ENCODE measurements at regions not wholly inside any gene's neighbourhood (a gene's known extent, or its start where the extent isn't known, plus 50 kb on each side); places are given as distances from the start of the nearest gene placed in this dataset.

- Histone ChIP-seq H2BK12ac (ENCODE audit: low read length) (no peak overlapping the region), H3K4ac (ENCODE audit: low read length) (no peak overlapping the region), H3K27me3 (ENCODE audit: control insufficient read depth in 3 of 3, insufficient read depth in 3 of 3, low read depth in 1 of 3, low read length in 3 of 3) (no peaks in the 10 kb centered on the region), H3K14ac (ENCODE audit: low read length) (no peak overlapping the region), H3K23ac (ENCODE audit: low read depth, low read length, poor library complexity) (no peak overlapping the region), H3K4me2 (ENCODE audit: insufficient read depth, low read length, poor library complexity, severe bottlenecking) (no peak overlapping the region), H4K91ac (ENCODE audit: low read depth, low read length, poor library complexity) (no peak overlapping the region), H3K36me3 (replicated peaks in 1 of 2; ENCODE audit: control insufficient read depth in 2 of 2, insufficient read depth in 2 of 2, low read length in 2 of 2) (no peaks in the 10 kb centered on the region), H2BK15ac (ENCODE audit: low read length) (no peak overlapping the region), H2BK120ac (ENCODE audit: low read depth, low read length) (no peak overlapping the region), H3K4me3 (ENCODE audit: low read length in 2 of 2) (no peak overlapping the region), H4K8ac (ENCODE audit: low read depth, low read length) (no peak overlapping the region), H3K4me1 (ENCODE audit: control insufficient read depth in 2 of 2, insufficient read depth in 1 of 2, low read depth in 1 of 2, low read length in 2 of 2) (no peaks in the 10 kb centered on the region), H2AFZ (ENCODE audit: low read length) (no peak overlapping the region), H2BK5ac (ENCODE audit: low read length) (no peak overlapping the region), H2AK5ac (ENCODE audit: low read depth, low read length) (no peak overlapping the region), H3K27ac (replicated peaks; ENCODE audit: low read length) (no peak overlapping the region), H3K18ac (ENCODE audit: low read length) (no peak overlapping the region), H3K9ac (ENCODE audit: low read depth, low read length, poor library complexity) (no peak overlapping the region), H3K79me1 (ENCODE audit: low read depth, low read length) (no peaks in the 10 kb centered on the region), H3K9me3 (replicated peaks in 1 of 2; ENCODE audit: control insufficient read depth in 2 of 2, insufficient read depth in 1 of 2, low read depth in 1 of 2, low read length in 2 of 2) (no peaks in the 10 kb centered on the region)
- WGBS, 2 donors (ENCODE audit: extremely low coverage in 2 of 2, insufficient read length in 2 of 2, insufficient replicate concordance in 1 of 2): no CpG with 5 or more reads among the region's 2 CpGs
- no peak for DNase-seq (ENCODE audit: low spot score)
These were observed 175.3 kb downstream of the LEPR start for GRCh38 chr1:65595724-65596123.

DNA sequence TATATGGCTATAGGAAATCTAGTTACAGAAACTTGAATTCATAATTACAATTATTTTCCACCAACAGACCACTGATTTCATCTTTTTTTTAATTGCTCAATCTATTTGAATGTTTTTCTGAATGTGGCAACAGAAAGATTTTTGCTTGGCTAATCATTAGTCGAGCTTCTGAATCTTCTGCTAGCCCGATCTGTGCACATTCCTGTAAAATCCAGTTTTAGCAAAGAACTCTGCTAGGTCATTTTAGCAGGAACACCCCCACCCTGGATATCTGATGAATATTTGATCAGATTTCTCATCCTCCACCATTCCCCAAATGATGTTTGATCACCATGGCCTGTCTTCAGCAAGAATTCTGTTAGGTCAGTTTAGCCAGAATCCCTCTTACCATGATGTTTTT, 176.3 kb downstream of the LEPR start:
- H2BK120ac ChIP-seq (ENCODE audit: low read depth, low read length): no peak overlapping the region
- H4K8ac ChIP-seq (ENCODE audit: low read depth, low read length): no peak overlapping the region
- no peak overlapping the region for H3K14ac ChIP-seq (ENCODE audit: low read length)
- no peak overlapping the region for H2AFZ ChIP-seq (ENCODE audit: low read length)
- H2BK5ac ChIP-seq (ENCODE audit: low read length): no peak overlapping the region
- no peak overlapping the region for H3K4me2 ChIP-seq (ENCODE audit: insufficient read depth, low read length, poor library complexity, severe bottlenecking)
- no peak overlapping the region for H4K91ac ChIP-seq (ENCODE audit: low read depth, low read length, poor library complexity)
- no peaks in the 10 kb centered on the region for H3K36me3 ChIP-seq (replicated peaks in 1 of 2; ENCODE audit: control insufficient read depth in 2 of 2, insufficient read depth in 2 of 2, low read length in 2 of 2)
- no peak overlapping the region for H3K4ac ChIP-seq (ENCODE audit: low read length)
- H3K4me1 ChIP-seq (ENCODE audit: control insufficient read depth in 2 of 2, insufficient read depth in 1 of 2, low read depth in 1 of 2, low read length in 2 of 2): no peaks in the 10 kb centered on the region
- H3K4me3 ChIP-seq (ENCODE audit: low read length in 2 of 2): no peak overlapping the region
- no peak overlapping the region for H2BK15ac ChIP-seq (ENCODE audit: low read length)
- H3K79me1 ChIP-seq (ENCODE audit: low read depth, low read length): no peaks in the 10 kb centered on the region
- H3K27me3 ChIP-seq (ENCODE audit: control insufficient read depth in 3 of 3, insufficient read depth in 3 of 3, low read depth in 1 of 3, low read length in 3 of 3): no peaks in the 10 kb centered on the region
- no peak overlapping the region for H3K27ac ChIP-seq (replicated peaks; ENCODE audit: low read length)
- no peak overlapping the region for H2BK12ac ChIP-seq (ENCODE audit: low read length)
- no peak overlapping the region for H3K9ac ChIP-seq (ENCODE audit: low read depth, low read length, poor library complexity)
- H3K18ac ChIP-seq (ENCODE audit: low read length): no peak overlapping the region
- no peak overlapping the region for H2AK5ac ChIP-seq (ENCODE audit: low read depth, low read length)
- WGBS, 2 donors (ENCODE audit: extremely low coverage in 2 of 2, insufficient read length in 2 of 2, insufficient replicate concordance in 1 of 2): no CpG with 5 or more reads among the region's 2 CpGs
- DNase-seq (ENCODE audit: low spot score): no peak
- H3K23ac ChIP-seq (ENCODE audit: low read depth, low read length, poor library complexity): no peak overlapping the region
- H3K9me3 ChIP-seq (replicated peaks in 1 of 2; ENCODE audit: control insufficient read depth in 2 of 2, insufficient read depth in 1 of 2, low read depth in 1 of 2, low read length in 2 of 2): no peaks in the 10 kb centered on the region

GRCh38 chr1:65605621-65606020, 185.2 kb downstream of the LEPR start:
- no CpG with 5 or more reads among the region's 1 CpG for WGBS, 2 donors (ENCODE audit: extremely low coverage in 2 of 2, insufficient read length in 2 of 2, insufficient replicate concordance in 1 of 2)

DNA sequence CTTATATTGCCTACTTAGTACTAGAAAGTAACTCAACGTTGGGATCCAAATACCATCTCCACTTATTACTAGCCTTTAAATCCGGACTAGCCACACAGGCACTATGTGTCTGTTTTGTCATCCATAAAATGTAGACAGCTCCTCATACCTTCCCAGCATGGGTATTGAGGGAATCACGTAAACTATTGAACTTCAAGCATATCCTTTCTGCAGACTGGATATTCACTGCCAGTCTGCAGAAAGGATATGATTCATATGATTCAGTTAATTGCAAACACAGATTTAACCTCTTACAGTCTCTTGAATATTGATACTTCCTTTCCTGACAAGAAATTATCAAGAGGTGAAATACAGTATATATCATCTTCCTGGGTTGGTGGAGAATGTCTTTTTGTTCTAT, 186.0 kb downstream of the LEPR start:
- Histone ChIP-seq H2BK5ac (ENCODE audit: low read length) (no peak overlapping the region), H4K8ac (ENCODE audit: low read depth, low read length) (no peak overlapping the region), H3K4me3 (ENCODE audit: low read length in 2 of 2) (no peak overlapping the region), H3K79me1 (ENCODE audit: low read depth, low read length) (no peaks in the 10 kb centered on the region), H3K4ac (ENCODE audit: low read length) (no peak overlapping the region), H3K27me3 (ENCODE audit: control insufficient read depth in 3 of 3, insufficient read depth in 3 of 3, low read depth in 1 of 3, low read length in 3 of 3) (no peaks in the 10 kb centered on the region), H2AFZ (ENCODE audit: low read length) (no peak overlapping the region), H3K9me3 (replicated peaks in 1 of 2; ENCODE audit: control insufficient read depth in 2 of 2, insufficient read depth in 1 of 2, low read depth in 1 of 2, low read length in 2 of 2) (no peaks in the 10 kb centered on the region), H4K91ac (ENCODE audit: low read depth, low read length, poor library complexity) (no peak overlapping the region), H2BK120ac (ENCODE audit: low read depth, low read length) (no peak overlapping the region), H3K27ac (replicated peaks; ENCODE audit: low read length) (no peak overlapping the region), H3K4me1 (ENCODE audit: control insufficient read depth in 2 of 2, insufficient read depth in 1 of 2, low read depth in 1 of 2, low read length in 2 of 2) (no peaks in the 10 kb centered on the region), H3K4me2 (ENCODE audit: insufficient read depth, low read length, poor library complexity, severe bottlenecking) (no peak overlapping the region), H3K23ac (ENCODE audit: low read depth, low read length, poor library complexity) (no peak overlapping the region), H2BK12ac (ENCODE audit: low read length) (no peak overlapping the region), H3K14ac (ENCODE audit: low read length) (no peak overlapping the region), H3K36me3 (replicated peaks in 1 of 2; ENCODE audit: control insufficient read depth in 2 of 2, insufficient read depth in 2 of 2, low read length in 2 of 2) (no peaks in the 10 kb centered on the region), H2AK5ac (ENCODE audit: low read depth, low read length) (no peak overlapping the region), H3K9ac (ENCODE audit: low read depth, low read length, poor library complexity) (no peak overlapping the region), H3K18ac (ENCODE audit: low read length) (no peak overlapping the region), H2BK15ac (ENCODE audit: low read length) (no peak overlapping the region)
- WGBS, 2 donors (ENCODE audit: extremely low coverage in 2 of 2, insufficient read length in 2 of 2, insufficient replicate concordance in 1 of 2): no CpG with 5 or more reads among the region's 3 CpGs
- DNase-seq (ENCODE audit: low spot score): no peak

More at GRCh38 chr1:65605621-65606020, 185.2 kb downstream of the LEPR start:
- Histone ChIP-seq H3K9me3 (replicated peaks in 1 of 2; ENCODE audit: control insufficient read depth in 2 of 2, insufficient read depth in 1 of 2, low read depth in 1 of 2, low read length in 2 of 2) (no peaks in the 10 kb centered on the region), H3K9ac (ENCODE audit: low read depth, low read length, poor library complexity) (no peak overlapping the region), H3K27ac (replicated peaks; ENCODE audit: low read length) (no peak overlapping the region), H4K91ac (ENCODE audit: low read depth, low read length, poor library complexity) (no peak overlapping the region), H3K18ac (ENCODE audit: low read length) (no peak overlapping the region), H2AK5ac (ENCODE audit: low read depth, low read length) (no peak overlapping the region), H3K4me3 (ENCODE audit: low read length in 2 of 2) (no peak overlapping the region), H3K4me2 (ENCODE audit: insufficient read depth, low read length, poor library complexity, severe bottlenecking) (no peak overlapping the region), H2BK5ac (ENCODE audit: low read length) (no peak overlapping the region), H3K14ac (ENCODE audit: low read length) (no peak overlapping the region), H2BK120ac (ENCODE audit: low read depth, low read length) (no peak overlapping the region), H3K36me3 (replicated peaks in 1 of 2; ENCODE audit: control insufficient read depth in 2 of 2, insufficient read depth in 2 of 2, low read length in 2 of 2) (no peaks in the 10 kb centered on the region), H4K8ac (ENCODE audit: low read depth, low read length) (no peak overlapping the region), H3K4me1 (ENCODE audit: control insufficient read depth in 2 of 2, insufficient read depth in 1 of 2, low read depth in 1 of 2, low read length in 2 of 2) (no peaks in the 10 kb centered on the region), H2BK12ac (ENCODE audit: low read length) (no peak overlapping the region), H3K23ac (ENCODE audit: low read depth, low read length, poor library complexity) (no peak overlapping the region), H2AFZ (ENCODE audit: low read length) (no peak overlapping the region), H3K27me3 (ENCODE audit: control insufficient read depth in 3 of 3, insufficient read depth in 3 of 3, low read depth in 1 of 3, low read length in 3 of 3) (no peaks in the 10 kb centered on the region), H3K4ac (ENCODE audit: low read length) (no peak overlapping the region), H3K79me1 (ENCODE audit: low read depth, low read length) (no peaks in the 10 kb centered on the region), H2BK15ac (ENCODE audit: low read length) (no peak overlapping the region)
- DNase-seq (ENCODE audit: low spot score): no peak
